BLaER1 treated with 17β-estradiol and CSF1 and Interleukin-3, amounts not matched to agents 10 nM and 100 nM (cell line): ENCODE measurements at regions not wholly inside any gene's neighbourhood (a gene's known extent, or its start where the extent isn't known, plus 50 kb on each side); places are given as distances from the start of the nearest gene placed in this dataset.

ENCODE experiments used
- H3K27ac ChIP-seq, 11 experiments: shearing (Covaris generic); formaldehyde crosslinking; 2 replicates each; pipeline ENCODE4 v1.8.1; 2022
- H3K27me3 ChIP-seq, 11 experiments: shearing (Covaris generic); formaldehyde crosslinking; 2 replicates each; pipeline ENCODE4 v1.8.1; 2022
- H3K36me3 ChIP-seq, 11 experiments: shearing (Covaris generic); formaldehyde crosslinking; 2 replicates each; pipeline ENCODE4 v1.8.1; 2022
- H3K4me1 ChIP-seq, 10 experiments: shearing (Covaris generic); formaldehyde crosslinking; 2 replicates each; pipeline ENCODE4 v1.8.1; 2022
- H3K4me2 ChIP-seq, 11 experiments: shearing (Covaris generic); formaldehyde crosslinking; 2 replicates each; pipeline ENCODE4 v1.8.1; 2022
- H3K4me3 ChIP-seq, 10 experiments: shearing (Covaris generic); formaldehyde crosslinking; 2 replicates each; pipeline ENCODE4 v1.8.1; 2022
- H3K9ac ChIP-seq, 11 experiments: shearing (Covaris generic); formaldehyde crosslinking; 2 replicates each; pipeline ENCODE4 v1.8.1; 2022
- H3K9me3 ChIP-seq, 11 experiments: shearing (Covaris generic); formaldehyde crosslinking; replicated peaks in 1 of 11; 2 replicates each; pipeline ENCODE4 v1.8.1; 2022
- H4K20me1 ChIP-seq, 11 experiments: shearing (Covaris generic); formaldehyde crosslinking; 2 replicates each; pipeline ENCODE4 v1.8.1; 2022
- Cebpa-rat ChIP-seq, 11 experiments: shearing (Covaris generic); IDR thresholded peaks; 2 replicates each; pipeline ENCODE4 v1.8.1; 2022

- Histone ChIP-seq H3K9ac (no peak overlapping the region), H3K4me2 (peak overlapping the region in 4 of 11 experiments; percentile 12 to 55 (median 36); a peak in 6 of 22 replicates), H3K9me3 (no peaks in the 10 kb centered on the region), H3K27ac (no peak overlapping the region; a peak in 1 of 22 replicates), H3K4me3 (no peak overlapping the region), H3K36me3 (no peaks in the 10 kb centered on the region), H3K4me1 (peaks cover 0 to 65% (median 35%) of the 10 kb centered on the region in 10 experiments; a peak in 16 of 20 replicates), H4K20me1 (no peaks in the 10 kb centered on the region), H3K27me3 (no peaks in the 10 kb centered on the region)
- TF ChIP-seq Cebpa-rat (IDR thresholded peaks at IDR 0.05), result no peak
These were observed 564.0 kb upstream of the MEF2C start for GRCh38 chr5:89447027-89447426.

GRCh38 chr5:89445106-89445745, 562.2 kb upstream of the MEF2C start:
- Histone ChIP-seq H3K27me3 (no peaks in the 10 kb centered on the region), H3K4me2 (peak overlapping the region in 8 of 11 experiments; percentile 49 to 76 (median 66); a peak in 17 of 22 replicates), H3K9me3 (no peaks in the 10 kb centered on the region), H3K27ac (peak overlapping the region; percentile 33 to 86 (median 76); a peak in 20 of 22 replicates), H3K4me1 (peaks cover 0 to 76% (median 40%) of the 10 kb centered on the region in 10 experiments; a peak in 16 of 20 replicates), H4K20me1 (no peaks in the 10 kb centered on the region), H3K36me3 (no peaks in the 10 kb centered on the region), H3K4me3 (no peak overlapping the region), H3K9ac (peak overlapping the region in 6 of 11 experiments; percentile 28 to 58 (median 42); a peak in 9 of 22 replicates)
- no peak for TF ChIP-seq Cebpa-rat (IDR thresholded peaks at IDR 0.05)

GRCh38 chr5:89444088-89444487, 561.1 kb upstream of the MEF2C start:
- H3K4me1 ChIP-seq, result peaks cover 0 to 81% (median 40%) of the 10 kb centered on the region in 10 experiments; a peak in 16 of 20 replicates
- peak overlapping the region in 6 of 11 experiments; percentile 28 to 58 (median 42); a peak in 8 of 22 replicates for H3K9ac ChIP-seq
- no peaks in the 10 kb centered on the region for H3K9me3 ChIP-seq
- no peaks in the 10 kb centered on the region for H4K20me1 ChIP-seq
- H3K27ac ChIP-seq, result peak overlapping the region; percentile 33 to 86 (median 76); a peak in 21 of 22 replicates
- no peaks in the 10 kb centered on the region for H3K36me3 ChIP-seq
- peak overlapping the region in 10 of 11 experiments; percentile 13 to 76 (median 64); a peak in 18 of 22 replicates for H3K4me2 ChIP-seq
- H3K27me3 ChIP-seq, result no peaks in the 10 kb centered on the region
- peak overlapping the region in 1 of 10 experiments; percentile 14; a peak in 1 of 20 replicates for H3K4me3 ChIP-seq
- TF ChIP-seq Cebpa-rat (IDR thresholded peaks at IDR 0.05), result peak in 4 of 11 experiments; percentile 21 to 92 (median 73); a peak in 7 of 22 replicates

- no peaks in the 10 kb centered on the region for H3K36me3 ChIP-seq
- H3K9me3 ChIP-seq, result no peaks in the 10 kb centered on the region
- no peak overlapping the region for H3K4me3 ChIP-seq
- peak overlapping the region; percentile 33 to 86 (median 76); a peak in 20 of 22 replicates for H3K27ac ChIP-seq
- peak overlapping the region in 7 of 11 experiments; percentile 17 to 58 (median 46); a peak in 9 of 22 replicates for H3K9ac ChIP-seq
- peaks cover 0 to 81% (median 40%) of the 10 kb centered on the region in 10 experiments; a peak in 16 of 20 replicates for H3K4me1 ChIP-seq
- peak overlapping the region in 10 of 11 experiments; percentile 13 to 76 (median 64); a peak in 19 of 22 replicates for H3K4me2 ChIP-seq
- H4K20me1 ChIP-seq, result no peaks in the 10 kb centered on the region
- no peak for TF ChIP-seq Cebpa-rat (IDR thresholded peaks at IDR 0.05)
- no peaks in the 10 kb centered on the region for H3K27me3 ChIP-seq
These were observed 560.5 kb upstream of the MEF2C start for GRCh38 chr5:89443508-89443907.

GRCh38 chr5:89441965-89442364, 559.0 kb upstream of the MEF2C start:
- no peaks in the 10 kb centered on the region for H3K27me3 ChIP-seq
- H3K4me3 ChIP-seq, result no peak overlapping the region
- no peaks in the 10 kb centered on the region for H4K20me1 ChIP-seq
- TF ChIP-seq Cebpa-rat (IDR thresholded peaks at IDR 0.05), result no peak
- no peak overlapping the region for H3K9ac ChIP-seq
- no peaks in the 10 kb centered on the region for H3K36me3 ChIP-seq
- peak overlapping the region in 8 of 11 experiments; percentile 8 to 70 (median 29); a peak in 11 of 22 replicates for H3K4me2 ChIP-seq
- H3K27ac ChIP-seq, result peak overlapping the region in 8 of 11 experiments; percentile 2 to 86 (median 76); a peak in 11 of 22 replicates
- no peaks in the 10 kb centered on the region for H3K9me3 ChIP-seq
- H3K4me1 ChIP-seq, result peaks cover 0 to 67% (median 40%) of the 10 kb centered on the region in 10 experiments; a peak in 16 of 20 replicates

- no peaks in the 10 kb centered on the region for H3K27me3 ChIP-seq
- no peaks in the 10 kb centered on the region for H3K9me3 ChIP-seq
- TF ChIP-seq Cebpa-rat (IDR thresholded peaks at IDR 0.05), result no peak
- H3K4me2 ChIP-seq, result peak overlapping the region in 4 of 11 experiments; percentile 1 to 60 (median 24); a peak in 3 of 22 replicates
- H3K27ac ChIP-seq, result peak overlapping the region in 3 of 11 experiments; percentile 75 to 86 (median 82); a peak in 3 of 22 replicates
- no peaks in the 10 kb centered on the region for H3K36me3 ChIP-seq
- no peak overlapping the region for H3K9ac ChIP-seq
- H4K20me1 ChIP-seq, result no peaks in the 10 kb centered on the region
- peaks cover 0 to 58% (median 39%) of the 10 kb centered on the region in 10 experiments; a peak in 16 of 20 replicates for H3K4me1 ChIP-seq
- no peak overlapping the region for H3K4me3 ChIP-seq
These were observed 557.7 kb upstream of the MEF2C start for GRCh38 chr5:89440670-89441069.

GRCh38 chr5:89437450-89438435, 554.8 kb upstream of the MEF2C start:
- Histone ChIP-seq H4K20me1 (no peaks in the 10 kb centered on the region), H3K4me1 (peaks cover 0 to 29% (median 13%) of the 10 kb centered on the region in 10 experiments; a peak in 14 of 20 replicates), H3K36me3 (no peaks in the 10 kb centered on the region), H3K27me3 (no peaks in the 10 kb centered on the region), H3K9me3 (no peaks in the 10 kb centered on the region), H3K27ac (no peak overlapping the region), H3K9ac (no peak overlapping the region), H3K4me3 (no peak overlapping the region), H3K4me2 (no peak overlapping the region)
- TF ChIP-seq Cebpa-rat (IDR thresholded peaks at IDR 0.05), result no peak

- no peaks in the 10 kb centered on the region for H3K27me3 ChIP-seq
- no peak overlapping the region for H3K27ac ChIP-seq
- H3K36me3 ChIP-seq, result no peaks in the 10 kb centered on the region
- peak overlapping the region in 2 of 11 experiments; percentile 47 to 61; a peak in 3 of 22 replicates for H3K4me2 ChIP-seq
- H4K20me1 ChIP-seq, result no peaks in the 10 kb centered on the region
- TF ChIP-seq Cebpa-rat (IDR thresholded peaks at IDR 0.05), result no peak
- H3K4me1 ChIP-seq, result peaks cover 0 to 16% (median 2%) of the 10 kb centered on the region in 10 experiments; a peak in 14 of 20 replicates
- no peak overlapping the region for H3K9ac ChIP-seq
- H3K4me3 ChIP-seq, result no peak overlapping the region
- no peaks in the 10 kb centered on the region for H3K9me3 ChIP-seq
These were observed 553.5 kb upstream of the MEF2C start for GRCh38 chr5:89436464-89436863.
